Left renal pelvis (tissue), 4 donors: ENCODE measurements at regions not wholly inside any gene's neighbourhood (a gene's known extent, or its start where the extent isn't known, plus 50 kb on each side); places are given as distances from the start of the nearest gene placed in this dataset.
A peak's percentile ranks its signal among the peaks of the same experiment; 100 is the strongest.

Source experiments
- DNase-seq, 4 donors: peaks; one replicate each; pipeline ENCODE4 v3.0.0-alpha.2; 2013; ENCODE audit warnings: low read depth in 4 of 4, low spot score in 3 of 4

DNA sequence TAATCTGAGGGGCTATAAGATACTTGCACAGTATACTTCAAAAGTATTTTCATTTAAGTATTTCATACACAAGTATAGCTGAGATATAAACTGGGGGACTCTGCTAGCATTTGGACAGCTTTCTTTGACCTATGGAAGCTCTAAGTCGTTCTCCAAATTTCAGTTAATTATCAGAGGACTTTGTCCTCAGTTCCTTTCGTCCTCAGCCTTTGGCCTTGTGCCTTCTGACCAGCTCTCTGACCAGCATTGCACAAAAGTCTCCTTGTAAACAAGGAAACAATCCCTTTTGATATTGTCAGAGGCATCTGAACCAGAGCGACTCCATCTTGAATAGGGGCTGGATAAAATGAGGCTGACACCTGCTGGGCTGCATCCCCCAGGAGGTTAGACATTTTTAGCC is 464.0 kb upstream of the FAM241A start:
- no peak for DNase-seq

DNA sequence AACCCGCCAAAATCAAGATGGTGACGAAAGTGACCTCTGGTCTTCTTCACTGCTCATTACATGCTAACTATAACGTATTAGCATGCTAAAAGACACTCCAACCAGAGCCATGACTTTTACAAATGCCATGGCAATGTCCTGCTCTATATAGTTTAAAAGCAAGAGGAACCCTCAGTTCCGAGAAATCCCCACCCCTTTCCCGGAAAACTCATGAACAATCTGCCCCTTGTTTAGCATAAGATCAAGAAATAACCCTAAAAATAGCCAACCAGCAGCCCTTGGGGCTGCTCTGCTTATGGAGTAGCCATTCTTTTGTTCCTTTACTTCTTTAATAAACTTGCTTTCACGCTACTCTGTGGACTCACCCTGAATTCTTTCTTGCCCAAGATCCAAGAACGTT is 463.5 kb upstream of the FAM241A start:
- DNase-seq: no peak

GRCh38 chr4:111685205-111685604 is 460.0 kb upstream of the FAM241A start:
- no peak for DNase-seq

GRCh38 chr4:111689214-111689613 is 456.0 kb upstream of the FAM241A start:
- peak in 1 of 4 donors; percentile 3 for DNase-seq

GRCh38 chr4:111689731-111690130 is 455.5 kb upstream of the FAM241A start:
- DNase-seq: no peak

DNA sequence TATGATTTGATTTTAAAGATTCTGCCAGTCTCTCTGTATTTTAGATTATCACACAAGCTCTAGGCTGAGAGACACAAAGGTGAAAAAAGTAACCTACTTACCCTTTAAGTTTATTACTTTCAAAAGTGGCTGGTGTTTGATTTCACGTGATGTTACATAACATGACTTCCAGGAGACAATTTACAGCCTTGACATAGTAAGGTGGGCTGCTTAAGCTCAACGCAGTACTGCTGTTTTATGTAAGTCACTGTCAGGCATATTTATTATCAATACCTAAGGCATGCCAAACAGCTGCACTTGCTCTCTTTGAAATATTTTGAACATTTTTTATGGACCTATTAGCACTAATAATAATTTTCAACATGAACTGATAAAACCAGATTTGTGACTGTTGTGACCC is 451.5 kb upstream of the FAM241A start:
- DNase-seq: no peak

DNA sequence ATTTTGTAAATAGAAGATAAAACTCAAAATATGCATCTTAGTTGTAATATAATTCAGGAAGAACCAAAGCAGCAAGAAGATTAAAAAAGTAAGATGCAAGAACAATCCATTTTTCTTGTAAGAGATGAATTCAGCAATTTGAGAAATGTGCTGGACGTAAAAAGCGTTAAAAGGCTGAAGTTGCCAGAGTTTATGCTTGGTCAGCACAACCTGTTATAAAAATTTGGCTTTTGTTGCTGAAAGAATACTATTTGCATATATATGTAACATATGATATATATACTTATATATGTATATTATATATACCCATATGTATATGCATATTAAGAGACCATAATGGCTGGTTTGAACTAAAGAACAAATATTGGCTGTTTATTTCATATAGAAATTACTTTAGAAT is 449.6 kb upstream of the FAM241A start:
- DNase-seq: no peak

GRCh38 chr4:111696505-111696904 is 448.7 kb upstream of the FAM241A start:
- no peak for DNase-seq

GRCh38 chr4:111697176-111697942 is 447.9 kb upstream of the FAM241A start:
- DNase-seq: no peak

GRCh38 chr4:111698361-111698760 is 446.9 kb upstream of the FAM241A start:
- DNase-seq: no peak

- no peak for DNase-seq
Observed at GRCh38 chr4:111699165-111699564, 446.1 kb upstream of the FAM241A start.

DNA sequence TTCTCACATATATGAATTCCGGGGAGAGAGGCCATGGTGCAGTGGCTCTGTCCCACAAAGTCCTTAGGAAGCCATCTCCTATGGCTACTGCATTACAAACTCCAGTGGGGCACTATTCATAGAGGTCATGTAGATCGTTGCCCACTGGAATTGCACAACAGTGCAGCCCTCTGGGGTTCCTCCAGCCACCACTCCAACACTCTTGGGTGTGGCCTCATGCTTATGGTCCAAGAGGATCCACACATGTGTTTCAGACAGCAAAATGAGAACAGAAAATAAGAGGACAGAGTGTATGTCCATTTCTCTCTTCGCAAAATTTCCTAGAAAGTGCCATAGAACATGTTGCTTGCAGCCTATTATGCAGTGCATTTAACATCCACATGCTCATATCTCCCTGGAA is 444.2 kb upstream of the FAM241A start:
- no peak for DNase-seq

- no peak for DNase-seq
Observed at GRCh38 chr4:111707491-111707890, 437.8 kb upstream of the FAM241A start.

DNA sequence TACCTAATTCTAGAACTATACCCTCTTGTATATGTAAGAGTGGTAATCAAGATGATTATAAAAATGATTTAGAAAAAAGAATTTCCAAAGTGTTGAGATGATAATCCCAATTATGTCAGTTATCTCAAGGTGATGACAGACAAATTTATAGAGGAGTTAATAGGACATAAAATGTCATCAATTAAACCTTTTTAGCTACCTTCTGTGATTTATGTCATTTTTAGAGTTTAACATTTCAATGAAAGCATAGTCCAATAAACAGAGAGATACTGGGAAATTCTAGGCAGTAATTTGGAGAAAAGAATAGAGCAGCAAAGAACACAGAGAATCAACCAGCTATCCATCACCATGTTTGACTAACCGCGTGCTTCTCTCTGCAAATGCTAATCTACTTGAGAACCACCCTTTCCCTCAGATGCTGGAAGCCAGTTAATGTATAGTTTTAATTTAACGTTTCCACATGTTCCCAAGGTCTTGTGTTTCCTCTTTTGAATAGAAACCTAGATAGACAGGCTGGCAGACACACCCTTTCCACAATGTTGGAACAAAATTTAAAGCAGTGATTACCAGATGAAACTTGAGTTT is 433.1 kb upstream of the FAM241A start:
- no peak for DNase-seq

DNA sequence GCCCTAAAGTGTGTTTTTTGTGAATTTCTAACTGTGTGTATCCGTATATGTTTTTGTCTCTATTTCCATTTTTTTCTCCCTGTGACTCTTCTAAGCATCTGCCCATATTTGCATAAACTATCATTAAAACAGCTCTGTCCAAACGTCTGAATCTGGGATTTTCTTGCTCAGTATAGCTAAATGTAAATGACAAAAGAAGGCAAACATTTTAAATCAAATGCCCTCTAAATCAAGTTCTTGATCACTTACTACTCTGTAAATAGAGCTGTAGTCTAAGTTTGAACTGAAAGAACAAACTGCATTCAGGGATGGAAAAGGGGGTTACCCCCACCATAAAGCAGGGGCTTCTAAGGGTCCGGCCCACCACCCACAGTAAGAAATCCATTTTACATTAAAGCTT is 432.0 kb upstream of the FAM241A start:
- no peak for DNase-seq

DNA sequence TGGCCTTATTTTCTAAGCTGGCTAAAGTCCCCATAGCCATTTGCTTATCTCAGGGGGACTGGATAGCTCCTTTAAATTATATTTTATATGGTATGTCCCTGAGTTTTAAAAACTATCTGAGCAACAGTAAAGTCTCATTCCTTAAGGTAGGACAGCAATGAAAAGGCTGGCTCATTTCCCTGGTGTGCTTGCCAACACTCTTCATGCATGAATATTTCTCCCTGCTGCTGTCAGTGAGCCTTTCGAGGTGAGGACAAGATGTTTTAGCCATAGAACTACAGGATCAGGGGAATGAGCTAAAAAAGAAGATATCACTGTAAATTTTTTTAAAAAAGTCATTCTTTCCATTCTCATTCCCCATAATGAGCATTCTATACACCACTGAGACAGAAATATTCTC is 427.3 kb upstream of the FAM241A start:
- no peak for DNase-seq

GRCh38 chr4:111718763-111719559 is 426.3 kb upstream of the FAM241A start:
- no peak for DNase-seq

DNA sequence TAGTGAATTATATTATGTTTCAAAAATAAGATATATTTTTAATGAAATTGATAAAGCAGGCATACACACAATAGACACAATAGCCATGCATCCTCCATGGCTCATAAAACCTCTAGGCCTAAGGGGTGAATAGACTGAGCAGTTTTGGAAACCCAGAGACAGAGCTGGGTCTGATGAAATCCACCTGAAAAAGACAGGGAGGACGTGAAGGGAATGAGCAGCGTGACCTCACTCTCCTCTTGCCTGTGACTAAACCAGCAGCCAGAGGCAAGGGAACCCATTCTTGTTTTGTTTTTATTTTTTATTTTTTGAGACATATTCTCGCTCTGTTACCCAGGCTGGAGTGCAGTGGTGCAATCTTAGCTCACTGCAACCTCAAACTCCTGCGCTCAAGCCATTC is 424.4 kb upstream of the FAM241A start:
- DNase-seq: no peak

GRCh38 chr4:111722213-111722720 is 423.0 kb upstream of the FAM241A start:
- no peak for DNase-seq

- no peak for DNase-seq
Observed at GRCh38 chr4:111736516-111736915, 408.7 kb upstream of the FAM241A start.

DNA sequence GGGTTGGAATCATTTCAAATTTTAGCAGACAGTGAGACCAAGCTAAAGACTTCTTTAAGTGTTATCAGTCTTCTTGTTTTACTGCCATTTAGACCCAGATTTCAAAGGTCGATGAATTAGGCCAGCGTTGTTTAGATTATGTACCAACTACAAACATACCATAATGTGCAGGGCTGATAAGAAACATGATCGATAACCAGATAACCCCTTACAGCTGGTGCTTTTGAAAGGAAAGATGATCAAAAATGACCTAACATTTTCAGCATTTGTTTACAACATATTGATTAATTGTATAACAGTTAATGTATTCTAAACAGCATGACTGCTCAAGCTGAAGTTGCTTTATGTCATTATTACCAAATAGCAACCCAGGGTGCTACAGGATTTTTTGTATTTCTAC is 400.4 kb upstream of the FAM241A start:
- no peak for DNase-seq

DNA sequence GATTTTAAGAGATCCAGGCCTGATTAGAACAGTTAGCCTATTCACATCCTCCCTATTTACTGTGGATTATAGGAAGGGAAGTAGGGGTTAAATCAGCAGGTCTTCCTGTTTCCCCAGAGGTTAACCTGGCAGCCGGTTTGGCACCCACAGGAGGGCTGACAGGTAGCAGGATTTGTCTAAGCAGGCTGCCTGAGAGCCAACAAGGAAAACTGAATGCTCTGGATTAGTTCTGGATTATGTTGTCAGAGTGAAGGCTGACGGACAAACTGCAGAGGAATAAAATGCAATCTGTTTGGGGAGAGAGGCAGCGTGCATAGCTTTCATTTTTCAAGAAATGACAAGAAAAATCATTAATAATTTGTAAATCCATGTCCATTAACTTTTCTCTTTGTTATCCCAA is 397.1 kb upstream of the FAM241A start:
- DNase-seq: no peak
